Immature natural killer cell (primary cell): ENCODE measurements at regions not wholly inside any gene's neighbourhood (a gene's known extent, or its start where the extent isn't known, plus 50 kb on each side); places are given as distances from the start of the nearest gene placed in this dataset.

ENCODE experiments used
- DNase-seq, 3 donors: peaks; one replicate each; pipeline ENCODE4 v3.0.0; 2022; ENCODE audit warnings: mixed read lengths in 1 of 3
- H3K27ac Mint-ChIP-seq, 6 donors: one replicate each; pipeline ENCODE4 v1.8.0; 2020; ENCODE audit warnings: mixed read lengths in 6 of 6, mild to moderate bottlenecking in 5 of 6, inconsistent platforms in 4 of 6, moderate library complexity in 3 of 6
- H3K27me3 Mint-ChIP-seq, 3 donors: one replicate each; pipeline ENCODE4 v1.8.0; 2020 to 2021; ENCODE audit warnings: low read depth in 3 of 3, mild to moderate bottlenecking in 3 of 3, mixed read lengths in 3 of 3, moderate library complexity in 3 of 3, inconsistent platforms in 1 of 3
- H3K36me3 Mint-ChIP-seq, 3 donors: one replicate each; pipeline ENCODE4 v1.8.0; 2020; ENCODE audit warnings: mixed read lengths in 3 of 3, inconsistent platforms in 2 of 3, mild to moderate bottlenecking in 2 of 3
- H3K4me1 Mint-ChIP-seq, 2 donors: one replicate each; pipeline ENCODE4 v1.8.0; 2020; ENCODE audit warnings: inconsistent platforms in 2 of 2, mild to moderate bottlenecking in 2 of 2, mixed read lengths in 2 of 2, moderate library complexity in 1 of 2
- H3K4me3 Mint-ChIP-seq, 5 donors: one replicate each; pipeline ENCODE4 v1.8.0; 2020; ENCODE audit warnings: mild to moderate bottlenecking in 5 of 5, mixed read lengths in 5 of 5, inconsistent platforms in 3 of 5, moderate library complexity in 3 of 5
- H3K9me3 Mint-ChIP-seq, 6 donors: one replicate each; pipeline ENCODE4 v1.8.0; 2020; ENCODE audit warnings: mild to moderate bottlenecking in 6 of 6, mixed read lengths in 6 of 6, inconsistent platforms in 4 of 6, moderate library complexity in 3 of 6

DNA sequence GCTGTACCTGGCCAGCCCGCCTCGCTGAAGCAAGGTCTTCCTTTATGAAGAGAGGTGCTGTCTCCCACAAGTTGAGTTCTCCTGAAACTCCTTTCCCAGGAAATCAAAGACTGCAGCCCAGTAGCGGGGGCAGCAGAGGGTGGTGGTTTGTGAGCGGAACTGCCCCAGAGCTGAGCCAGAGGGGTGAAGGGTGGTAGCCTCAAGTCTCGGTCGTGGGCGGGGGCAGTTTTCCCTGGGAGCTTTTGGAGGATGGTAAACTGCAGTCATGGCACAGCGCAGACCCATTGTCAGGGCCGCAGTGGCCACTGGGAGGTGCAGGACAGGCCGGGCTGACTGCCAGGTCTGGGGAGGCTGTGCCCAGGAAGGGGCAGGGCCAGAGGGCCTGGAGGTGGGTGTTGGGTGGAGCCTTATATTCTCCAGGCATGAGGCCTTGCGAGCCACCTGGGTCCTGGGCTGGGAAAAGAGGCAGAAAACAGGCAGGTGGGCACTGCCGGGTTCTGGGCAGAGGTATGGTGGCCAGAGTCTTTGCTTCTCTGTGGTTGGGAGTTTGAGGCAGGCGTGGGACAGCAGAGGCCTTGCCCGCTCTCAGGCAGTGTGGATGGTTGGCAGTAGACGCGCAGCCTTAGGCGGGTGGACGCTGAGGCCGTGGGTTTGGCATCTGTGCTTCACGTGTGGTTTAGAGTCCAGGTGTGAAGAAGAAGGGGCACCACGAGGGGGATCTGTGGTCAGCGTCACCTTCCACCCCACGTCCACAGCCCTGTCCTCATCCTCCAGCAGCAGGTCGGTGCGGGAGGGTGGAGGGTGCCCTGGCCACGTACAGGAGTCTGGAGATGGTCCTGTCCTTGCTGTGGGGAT lies 1176.4 kb downstream of the BRD1 start:
- no peak overlapping the region for H3K4me3 Mint-ChIP-seq
- no peak for DNase-seq
- no peaks in the 10 kb centered on the region for H3K4me1 Mint-ChIP-seq
- H3K9me3 Mint-ChIP-seq = no peaks in the 10 kb centered on the region
- H3K27ac Mint-ChIP-seq = no peak overlapping the region
- H3K27me3 Mint-ChIP-seq = peaks cover 0 to 1% (median 0%) of the 10 kb centered on the region in 3 donors
- no peaks in the 10 kb centered on the region for H3K36me3 Mint-ChIP-seq

GRCh38 chr22:48650323-48651035 lies 1177.2 kb downstream of the BRD1 start:
- Mint-ChIP-seq H3K4me1 (no peaks in the 10 kb centered on the region), H3K27me3 (peaks cover 0 to 1% (median 0%) of the 10 kb centered on the region in 3 donors), H3K36me3 (no peaks in the 10 kb centered on the region), H3K4me3 (no peak overlapping the region), H3K9me3 (no peaks in the 10 kb centered on the region), H3K27ac (no peak overlapping the region)
- DNase-seq = no peak

GRCh38 chr22:48649466-48649865 lies 1178.2 kb downstream of the BRD1 start:
- Mint-ChIP-seq H3K27ac (no peak overlapping the region), H3K4me3 (no peak overlapping the region), H3K4me1 (no peaks in the 10 kb centered on the region), H3K36me3 (no peaks in the 10 kb centered on the region), H3K9me3 (no peaks in the 10 kb centered on the region), H3K27me3 (peaks cover 0 to 3% (median 1%) of the 10 kb centered on the region in 3 donors)
- no peak for DNase-seq

- Mint-ChIP-seq H3K9me3 (no peaks in the 10 kb centered on the region), H3K27ac (no peak overlapping the region), H3K36me3 (no peaks in the 10 kb centered on the region), H3K4me1 (no peaks in the 10 kb centered on the region), H3K27me3 (peaks cover 0 to 3% (median 1%) of the 10 kb centered on the region in 3 donors), H3K4me3 (no peak overlapping the region)
- DNase-seq = no peak
Measured at GRCh38 chr22:48649031-48649430, 1178.6 kb downstream of the BRD1 start.

DNA sequence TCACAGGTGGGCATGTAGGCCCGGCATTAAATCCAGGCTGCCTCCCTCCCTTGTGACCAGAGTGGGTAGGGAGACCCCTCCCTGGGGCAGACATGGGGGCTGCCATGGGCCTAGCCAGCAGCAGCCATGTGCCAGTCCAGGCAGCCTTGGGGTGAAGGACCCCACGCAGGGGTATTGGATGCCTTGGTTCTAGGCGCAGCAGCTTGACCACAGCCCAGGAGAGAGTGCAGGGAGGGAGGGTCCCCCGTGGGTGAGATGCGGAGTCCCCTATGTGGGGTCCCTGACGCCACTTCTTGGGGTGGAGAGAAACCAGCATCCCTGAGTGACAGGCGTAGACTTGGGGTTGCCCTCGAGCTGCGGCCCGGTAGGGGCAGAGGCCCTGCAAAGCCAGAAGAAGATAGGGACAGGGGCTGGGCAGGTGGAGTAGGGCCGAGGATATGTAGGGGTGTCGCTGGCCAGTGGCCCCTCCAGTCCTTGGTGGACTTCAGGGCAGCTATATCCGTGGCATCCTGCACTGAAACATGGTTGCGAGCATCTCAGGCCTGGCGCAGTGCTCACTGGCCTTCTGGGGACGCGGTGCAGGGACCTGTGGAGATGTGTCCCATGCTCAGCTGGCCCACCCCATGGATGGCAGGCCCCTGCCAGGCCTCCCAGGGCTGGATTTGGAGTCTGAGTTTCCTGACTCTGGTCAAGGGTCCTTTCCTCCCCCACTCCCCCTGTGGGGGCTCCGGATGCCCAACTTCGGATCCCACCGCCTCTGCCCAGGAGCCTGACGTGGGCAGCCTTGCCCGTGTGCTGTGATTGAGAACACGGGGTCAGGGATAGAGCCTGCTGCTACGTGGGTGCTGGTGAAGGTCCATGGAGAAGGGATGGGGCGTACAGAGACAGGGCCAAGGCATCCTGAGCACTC lies 1179.8 kb downstream of the BRD1 start:
- H3K36me3 Mint-ChIP-seq = no peaks in the 10 kb centered on the region
- no peak overlapping the region for H3K27ac Mint-ChIP-seq
- H3K4me1 Mint-ChIP-seq = no peaks in the 10 kb centered on the region
- peaks cover 0 to 3% (median 1%) of the 10 kb centered on the region in 3 donors for H3K27me3 Mint-ChIP-seq
- no peak for DNase-seq
- H3K9me3 Mint-ChIP-seq = no peaks in the 10 kb centered on the region
- H3K4me3 Mint-ChIP-seq = no peak overlapping the region

DNA sequence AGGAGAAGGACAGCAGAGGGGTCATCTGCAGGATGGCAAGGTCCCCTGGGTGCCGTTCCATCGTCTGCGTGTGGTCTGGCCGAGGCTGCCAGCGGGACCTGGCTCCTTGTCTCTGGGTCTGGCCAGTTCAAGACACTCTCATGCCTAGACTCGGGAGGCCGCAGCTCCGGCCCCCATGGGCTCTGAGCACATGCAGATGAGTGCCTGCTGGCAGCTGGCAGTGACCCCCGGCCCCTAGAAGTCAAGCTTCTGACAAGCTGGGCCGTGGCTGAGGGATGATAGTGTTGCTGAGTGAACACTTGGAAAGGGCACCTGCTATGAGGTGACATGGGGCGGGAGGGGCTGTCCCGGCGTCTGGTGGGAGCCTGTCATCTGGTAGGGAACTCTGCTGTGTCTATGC lies 1180.6 kb downstream of the BRD1 start:
- Mint-ChIP-seq H3K27ac (no peak overlapping the region), H3K4me1 (no peaks in the 10 kb centered on the region), H3K36me3 (no peaks in the 10 kb centered on the region), H3K27me3 (peaks cover 0 to 3% (median 1%) of the 10 kb centered on the region in 3 donors), H3K9me3 (no peaks in the 10 kb centered on the region), H3K4me3 (no peak overlapping the region)
- DNase-seq = no peak

- H3K9me3 Mint-ChIP-seq = no peaks in the 10 kb centered on the region
- no peak for DNase-seq
- peaks cover 0 to 3% (median 1%) of the 10 kb centered on the region in 3 donors for H3K27me3 Mint-ChIP-seq
- H3K4me3 Mint-ChIP-seq = no peak overlapping the region
- H3K4me1 Mint-ChIP-seq = no peaks in the 10 kb centered on the region
- H3K36me3 Mint-ChIP-seq = no peaks in the 10 kb centered on the region
- H3K27ac Mint-ChIP-seq = no peak overlapping the region
Measured at GRCh38 chr22:48646216-48646925, 1181.3 kb downstream of the BRD1 start.

- H3K4me3 Mint-ChIP-seq = no peak overlapping the region
- no peaks in the 10 kb centered on the region for H3K36me3 Mint-ChIP-seq
- no peaks in the 10 kb centered on the region for H3K4me1 Mint-ChIP-seq
- no peak overlapping the region for H3K27ac Mint-ChIP-seq
- peaks cover 0 to 3% (median 1%) of the 10 kb centered on the region in 3 donors for H3K27me3 Mint-ChIP-seq
- no peaks in the 10 kb centered on the region for H3K9me3 Mint-ChIP-seq
- DNase-seq = no peak
Measured at GRCh38 chr22:48645766-48646165, 1181.9 kb downstream of the BRD1 start.

GRCh38 chr22:48644997-48645396 lies 1182.7 kb downstream of the BRD1 start:
- DNase-seq = no peak
- Mint-ChIP-seq H3K4me1 (no peaks in the 10 kb centered on the region), H3K27me3 (peaks cover 0 to 3% (median 1%) of the 10 kb centered on the region in 3 donors), H3K27ac (no peak overlapping the region), H3K4me3 (no peak overlapping the region), H3K36me3 (no peaks in the 10 kb centered on the region), H3K9me3 (no peaks in the 10 kb centered on the region)

DNA sequence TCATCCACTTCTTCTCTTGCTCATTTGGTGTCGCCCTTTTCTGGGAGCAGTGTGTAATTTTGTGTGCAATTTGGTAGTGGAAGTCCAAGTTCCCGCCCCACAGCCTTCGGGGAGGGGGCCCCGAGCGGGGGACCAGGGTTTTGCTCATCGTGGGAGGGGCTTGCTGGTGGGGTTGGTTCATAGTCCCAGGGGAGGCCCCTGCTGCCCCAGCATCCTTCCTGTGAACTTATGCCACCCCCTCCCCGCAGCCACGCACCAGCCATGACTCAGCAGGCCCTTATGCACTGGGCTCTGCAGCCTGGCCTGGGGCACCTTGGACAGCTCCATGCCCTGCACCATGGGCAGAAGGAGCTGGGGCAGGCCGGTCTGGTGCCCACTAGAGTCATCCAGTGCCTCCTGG lies 1183.6 kb downstream of the BRD1 start:
- DNase-seq = no peak
- H3K4me1 Mint-ChIP-seq = no peaks in the 10 kb centered on the region
- no peak overlapping the region for H3K27ac Mint-ChIP-seq
- no peak overlapping the region for H3K4me3 Mint-ChIP-seq
- H3K36me3 Mint-ChIP-seq = no peaks in the 10 kb centered on the region
- H3K9me3 Mint-ChIP-seq = no peaks in the 10 kb centered on the region
- peaks cover 0 to 3% (median 1%) of the 10 kb centered on the region in 3 donors for H3K27me3 Mint-ChIP-seq

DNA sequence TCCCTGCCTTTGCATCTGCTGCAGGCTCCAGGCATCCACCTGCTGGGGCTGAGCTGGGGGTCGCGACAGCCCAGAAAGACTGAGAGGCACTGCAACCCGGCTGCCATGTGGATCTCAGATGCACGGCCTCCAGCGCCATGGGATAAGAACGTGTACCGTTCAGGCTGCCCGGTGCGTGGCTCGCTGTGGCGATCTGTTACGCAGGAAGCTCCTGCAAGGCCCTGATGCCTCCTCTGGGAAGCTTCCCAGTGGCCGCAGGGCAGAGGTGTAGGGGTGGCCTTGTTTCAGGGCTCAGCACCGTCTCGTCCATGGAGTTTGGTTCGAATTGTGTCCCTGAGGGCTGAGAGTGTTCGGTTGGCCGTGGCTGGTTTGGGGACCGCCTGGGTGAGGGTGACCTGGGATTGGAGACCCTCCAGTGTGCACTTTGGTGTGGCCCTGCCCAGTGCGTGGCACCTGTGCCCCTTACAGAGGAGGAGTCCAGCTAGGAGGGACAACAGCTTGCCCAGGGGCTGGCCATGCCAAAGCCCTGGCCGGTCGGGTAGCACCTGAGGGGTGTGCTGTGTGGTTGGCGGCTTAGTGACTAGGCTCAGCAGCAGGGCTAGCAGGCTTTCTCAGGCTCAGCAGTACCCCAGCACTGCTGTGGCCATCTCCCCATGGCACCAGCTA lies 1184.5 kb downstream of the BRD1 start:
- H3K4me1 Mint-ChIP-seq = no peaks in the 10 kb centered on the region
- no peak for DNase-seq
- no peak overlapping the region for H3K4me3 Mint-ChIP-seq
- H3K36me3 Mint-ChIP-seq = no peaks in the 10 kb centered on the region
- H3K9me3 Mint-ChIP-seq = no peaks in the 10 kb centered on the region
- peaks cover 0 to 4% (median 3%) of the 10 kb centered on the region in 3 donors for H3K27me3 Mint-ChIP-seq
- no peak overlapping the region for H3K27ac Mint-ChIP-seq

- no peak overlapping the region for H3K4me3 Mint-ChIP-seq
- no peak overlapping the region for H3K27ac Mint-ChIP-seq
- DNase-seq = no peak
- H3K4me1 Mint-ChIP-seq = no peaks in the 10 kb centered on the region
- H3K36me3 Mint-ChIP-seq = no peaks in the 10 kb centered on the region
- peaks cover 0 to 4% (median 2%) of the 10 kb centered on the region in 3 donors for H3K27me3 Mint-ChIP-seq
- no peaks in the 10 kb centered on the region for H3K9me3 Mint-ChIP-seq
Measured at GRCh38 chr22:48642550-48642949, 1185.1 kb downstream of the BRD1 start.
